ENCODE measurements at regions not wholly inside any gene's neighbourhood (a gene's known extent, or its start where the extent isn't known, plus 50 kb on each side); places are given as distances from the start of the nearest gene placed in this dataset.
"Not testable (repeated sequence)": the region's sequence is repeated elsewhere in the genome, so short reads cannot be mapped to it uniquely, and the experiment has no call there.

GRCh38 chr5:112533362-112533761 lies 114.3 kb upstream of the EPB41L4A start:
- DNase-seq (ENCODE audit: low read depth in 4 of 4, low spot score in 1 of 4), result no peak

GRCh38 chr5:112534067-112534583 lies 115.0 kb upstream of the EPB41L4A start:
- DNase-seq (ENCODE audit: low read depth in 4 of 4, low spot score in 1 of 4), result no peak

GRCh38 chr5:112534611-112535255 lies 115.7 kb upstream of the EPB41L4A start:
- DNase-seq (ENCODE audit: low read depth in 4 of 4, low spot score in 1 of 4), result no peak

GRCh38 chr5:112535356-112535755 lies 116.3 kb upstream of the EPB41L4A start:
- DNase-seq (ENCODE audit: low read depth in 4 of 4, low spot score in 1 of 4), result no peak

GRCh38 chr5:112544558-112544957 lies 125.5 kb upstream of the EPB41L4A start:
- not testable (repeated sequence) for DNase-seq (ENCODE audit: low read depth in 4 of 4, low spot score in 1 of 4)

- DNase-seq (ENCODE audit: low read depth in 4 of 4, low spot score in 1 of 4), result no peak
Measured at GRCh38 chr5:112546946-112547592, 128.0 kb upstream of the EPB41L4A start.

GRCh38 chr5:112548246-112548881 lies 129.3 kb upstream of the EPB41L4A start:
- DNase-seq (ENCODE audit: low read depth in 4 of 4, low spot score in 1 of 4), result no peak

- DNase-seq (ENCODE audit: low read depth in 4 of 4, low spot score in 1 of 4), result no peak
Measured at GRCh38 chr5:112549127-112549526, 130.1 kb upstream of the EPB41L4A start.

- no peak for DNase-seq (ENCODE audit: low read depth in 4 of 4, low spot score in 1 of 4)
Measured at GRCh38 chr5:112549605-112550166, 130.6 kb upstream of the EPB41L4A start.

- DNase-seq (ENCODE audit: low read depth in 4 of 4, low spot score in 1 of 4), result peak in 1 of 4 experiments; percentile 2
Measured at GRCh38 chr5:112551419-112552032, 132.4 kb upstream of the EPB41L4A start.

- DNase-seq (ENCODE audit: low read depth in 4 of 4, low spot score in 1 of 4), result no peak
Measured at GRCh38 chr5:112552216-112552615, 133.1 kb upstream of the EPB41L4A start.

- no peak for DNase-seq (ENCODE audit: low read depth in 4 of 4, low spot score in 1 of 4)
Measured at GRCh38 chr5:112552791-112553190, 133.7 kb upstream of the EPB41L4A start.

GRCh38 chr5:112554101-112554977 lies 135.3 kb upstream of the EPB41L4A start:
- DNase-seq (ENCODE audit: low read depth in 4 of 4, low spot score in 1 of 4), result no peak

- no peak for DNase-seq (ENCODE audit: low read depth in 4 of 4, low spot score in 1 of 4)
Measured at GRCh38 chr5:112555197-112555596, 136.1 kb upstream of the EPB41L4A start.

GRCh38 chr5:112555691-112556090 lies 136.6 kb upstream of the EPB41L4A start:
- no peak for DNase-seq (ENCODE audit: low read depth in 4 of 4, low spot score in 1 of 4)

- DNase-seq (ENCODE audit: low read depth in 4 of 4, low spot score in 1 of 4), result not testable (repeated sequence)
Measured at GRCh38 chr5:112559501-112559900, 140.4 kb upstream of the EPB41L4A start.

- no peak for DNase-seq (ENCODE audit: low read depth in 4 of 4, low spot score in 1 of 4)
Measured at GRCh38 chr5:112560371-112560770, 141.3 kb upstream of the EPB41L4A start.

- no peak for DNase-seq (ENCODE audit: low read depth in 4 of 4, low spot score in 1 of 4)
Measured at GRCh38 chr5:112563169-112563826, 144.2 kb upstream of the EPB41L4A start.

- DNase-seq (ENCODE audit: low read depth in 4 of 4, low spot score in 1 of 4), result no peak
Measured at GRCh38 chr5:112566251-112566650, 147.2 kb upstream of the EPB41L4A start.

- DNase-seq (ENCODE audit: low read depth in 4 of 4, low spot score in 1 of 4), result no peak
Measured at GRCh38 chr5:112569596-112569995, 150.5 kb upstream of the EPB41L4A start.

Measured in stimulated activated CD4-positive, alpha-beta T cell treated with anti-CD3 and anti-CD28 coated beads, Interleukin-1b, Interleukin-23, amount 100 ng/mL, for 24 hours (primary cell).